HAP-1 (cell line): ENCODE measurements at regions not wholly inside any gene's neighbourhood (a gene's known extent, or its start where the extent isn't known, plus 50 kb on each side); places are given as distances from the start of the nearest gene placed in this dataset.

Experiments
- DNase-seq, 2 experiments: peaks; one replicate each; pipeline ENCODE4 v3.0.0-alpha.2; 2016 to 2020; ENCODE audit warnings: low spot score in 2 of 2
- H3K27me3 ChIP-seq: fragments of 250-450 bp; sonication (Bioruptor Pico); 2 replicates; pipeline ENCODE4 v1.5.1; 2020; ENCODE audit warnings: low read depth, mild to moderate bottlenecking, moderate library complexity
- H3K36me3 ChIP-seq: fragments of 250-450 bp; sonication (Bioruptor Pico); replicated peaks from 2 replicates; pipeline ENCODE4 v1.5.1; 2020; ENCODE audit warnings: mild to moderate bottlenecking
- H3K4me1 ChIP-seq: fragments of 250-450 bp; sonication (Bioruptor Pico); 2 replicates; pipeline ENCODE4 v1.5.1; 2020; ENCODE audit warnings: mild to moderate bottlenecking
- H3K4me3 ChIP-seq: fragments of 250-450 bp; sonication (Bioruptor Pico); 2 replicates; pipeline ENCODE4 v1.5.1; 2020; ENCODE audit warnings: mild to moderate bottlenecking, moderate library complexity
- H3K9me3 ChIP-seq: fragments of 250-450 bp; sonication (Bioruptor Pico); 2 replicates; pipeline ENCODE4 v1.5.1; 2020; ENCODE audit warnings: mild to moderate bottlenecking, moderate library complexity
- in situ Hi-C: fragments of 300-500 bp; cut with MboI; formaldehyde crosslinking; loops from 3 replicates; pipeline ENCODE4 v1.14.3; 2020; ENCODE audit warnings: low sequenced_read_pairs, inconsistent platforms, mixed read lengths

GRCh38 chr2:41496908-41497307 is 550.9 kb upstream of the PKDCC start:
- Histone ChIP-seq H3K4me3 (no peak overlapping the region), H3K36me3 (no peaks in the 10 kb centered on the region), H3K9me3 (no peaks in the 10 kb centered on the region), H3K27me3 (no peaks in the 10 kb centered on the region), H3K4me1 (no peaks in the 10 kb centered on the region)
- in situ Hi-C loops: no loop called here
- no peak for DNase-seq

- H3K4me1 ChIP-seq: no peaks in the 10 kb centered on the region
- no peaks in the 10 kb centered on the region for H3K27me3 ChIP-seq
- H3K36me3 ChIP-seq: no peaks in the 10 kb centered on the region
- H3K4me3 ChIP-seq: no peak overlapping the region
- no peaks in the 10 kb centered on the region for H3K9me3 ChIP-seq
- in situ Hi-C loops: no loop called here
- no peak for DNase-seq
Measured at GRCh38 chr2:41498781-41499180, 549.0 kb upstream of the PKDCC start.

GRCh38 chr2:41500895-41501294 is 546.9 kb upstream of the PKDCC start:
- in situ Hi-C loops: no loop called here
- no peaks in the 10 kb centered on the region for H3K4me1 ChIP-seq
- no peak for DNase-seq
- H3K36me3 ChIP-seq: no peaks in the 10 kb centered on the region
- no peaks in the 10 kb centered on the region for H3K9me3 ChIP-seq
- H3K27me3 ChIP-seq: no peaks in the 10 kb centered on the region
- H3K4me3 ChIP-seq: no peak overlapping the region

GRCh38 chr2:41502752-41503151 is 545.1 kb upstream of the PKDCC start:
- Histone ChIP-seq H3K4me1 (no peaks in the 10 kb centered on the region), H3K27me3 (no peaks in the 10 kb centered on the region), H3K4me3 (no peak overlapping the region), H3K9me3 (no peaks in the 10 kb centered on the region), H3K36me3 (no peaks in the 10 kb centered on the region)
- in situ Hi-C loops: no loop called here
- no peak for DNase-seq

GRCh38 chr2:41504532-41504931 is 543.3 kb upstream of the PKDCC start:
- DNase-seq: no peak
- H3K36me3 ChIP-seq: no peaks in the 10 kb centered on the region
- H3K9me3 ChIP-seq: no peaks in the 10 kb centered on the region
- no peaks in the 10 kb centered on the region for H3K4me1 ChIP-seq
- in situ Hi-C loops: no loop called here
- no peaks in the 10 kb centered on the region for H3K27me3 ChIP-seq
- H3K4me3 ChIP-seq: no peak overlapping the region

- H3K9me3 ChIP-seq: no peaks in the 10 kb centered on the region
- H3K4me3 ChIP-seq: no peak overlapping the region
- no peak for DNase-seq
- no peaks in the 10 kb centered on the region for H3K4me1 ChIP-seq
- in situ Hi-C loops: no loop called here
- no peaks in the 10 kb centered on the region for H3K36me3 ChIP-seq
- no peaks in the 10 kb centered on the region for H3K27me3 ChIP-seq
Measured at GRCh38 chr2:41510108-41510507, 537.7 kb upstream of the PKDCC start.

GRCh38 chr2:41521211-41521610 is 526.6 kb upstream of the PKDCC start:
- no peaks in the 10 kb centered on the region for H3K9me3 ChIP-seq
- no peaks in the 10 kb centered on the region for H3K4me1 ChIP-seq
- in situ Hi-C loops: no loop called here
- no peaks in the 10 kb centered on the region for H3K36me3 ChIP-seq
- H3K4me3 ChIP-seq: no peak overlapping the region
- no peak for DNase-seq
- H3K27me3 ChIP-seq: no peaks in the 10 kb centered on the region

GRCh38 chr2:41527525-41528323 is 520.1 kb upstream of the PKDCC start:
- in situ Hi-C loops: no loop called here
- Histone ChIP-seq H3K4me3 (no peak overlapping the region), H3K9me3 (no peaks in the 10 kb centered on the region), H3K4me1 (no peaks in the 10 kb centered on the region), H3K36me3 (no peaks in the 10 kb centered on the region), H3K27me3 (no peaks in the 10 kb centered on the region)
- no peak for DNase-seq

- Histone ChIP-seq H3K36me3 (no peaks in the 10 kb centered on the region), H3K27me3 (no peaks in the 10 kb centered on the region), H3K4me3 (no peak overlapping the region), H3K4me1 (no peaks in the 10 kb centered on the region), H3K9me3 (no peaks in the 10 kb centered on the region)
- no peak for DNase-seq
- in situ Hi-C loops: no loop called here
Measured at GRCh38 chr2:41535575-41535974, 512.2 kb upstream of the PKDCC start.

- H3K36me3 ChIP-seq: no peaks in the 10 kb centered on the region
- DNase-seq: no peak
- no peak overlapping the region for H3K4me3 ChIP-seq
- no peaks in the 10 kb centered on the region for H3K4me1 ChIP-seq
- H3K27me3 ChIP-seq: no peaks in the 10 kb centered on the region
- in situ Hi-C loops: no loop called here
- no peaks in the 10 kb centered on the region for H3K9me3 ChIP-seq
Measured at GRCh38 chr2:41540272-41540998, 507.4 kb upstream of the PKDCC start.

GRCh38 chr2:41543726-41544125 is 504.1 kb upstream of the PKDCC start:
- Histone ChIP-seq H3K27me3 (no peaks in the 10 kb centered on the region), H3K36me3 (no peaks in the 10 kb centered on the region), H3K4me3 (no peak overlapping the region), H3K4me1 (no peaks in the 10 kb centered on the region), H3K9me3 (no peaks in the 10 kb centered on the region)
- in situ Hi-C loops: no loop called here
- no peak for DNase-seq

GRCh38 chr2:41544709-41545108 is 503.1 kb upstream of the PKDCC start:
- in situ Hi-C loops: no loop called here
- Histone ChIP-seq H3K27me3 (no peaks in the 10 kb centered on the region), H3K4me1 (no peaks in the 10 kb centered on the region)

GRCh38 chr2:41546031-41546430 is 501.8 kb upstream of the PKDCC start:
- H3K4me1 ChIP-seq: no peaks in the 10 kb centered on the region
- no peak for DNase-seq
- no peaks in the 10 kb centered on the region for H3K27me3 ChIP-seq
- no peaks in the 10 kb centered on the region for H3K36me3 ChIP-seq
- in situ Hi-C loops: no loop called here
- H3K4me3 ChIP-seq: no peak overlapping the region
- no peaks in the 10 kb centered on the region for H3K9me3 ChIP-seq

More at GRCh38 chr2:41544709-41545108, 503.1 kb upstream of the PKDCC start:
- no peaks in the 10 kb centered on the region for H3K9me3 ChIP-seq
- no peak for DNase-seq
- H3K4me3 ChIP-seq: no peak overlapping the region
- H3K36me3 ChIP-seq: no peaks in the 10 kb centered on the region

GRCh38 chr2:41568648-41569047 is 479.2 kb upstream of the PKDCC start:
- in situ Hi-C loops: no loop called here
- H3K9me3 ChIP-seq: no peaks in the 10 kb centered on the region
- no peaks in the 10 kb centered on the region for H3K36me3 ChIP-seq
- H3K4me1 ChIP-seq: peaks cover 3% of the 10 kb centered on the region; the same call in 1 of the 2 replicates
- no peak for DNase-seq
- H3K4me3 ChIP-seq: no peak overlapping the region
- 0 out of 2 replicates have a peak, but pooled peaks cover 2% of the 10 kb centered on the region for H3K27me3 ChIP-seq
